Activated CD4-positive, CD25-positive, alpha-beta regulatory T cell treated with anti-CD3 and anti-CD28 coated beads, Interleukin-2, amount 50 U/mL, for 16 hours (primary cell): ENCODE measurements at regions not wholly inside any gene's neighbourhood (a gene's known extent, or its start where the extent isn't known, plus 50 kb on each side); places are given as distances from the start of the nearest gene placed in this dataset.

Experiments used
- DNase-seq: peaks from one replicate; pipeline ENCODE4 v3.0.0-alpha.2; 2020; ENCODE audit warnings: low read depth, low spot score

DNA sequence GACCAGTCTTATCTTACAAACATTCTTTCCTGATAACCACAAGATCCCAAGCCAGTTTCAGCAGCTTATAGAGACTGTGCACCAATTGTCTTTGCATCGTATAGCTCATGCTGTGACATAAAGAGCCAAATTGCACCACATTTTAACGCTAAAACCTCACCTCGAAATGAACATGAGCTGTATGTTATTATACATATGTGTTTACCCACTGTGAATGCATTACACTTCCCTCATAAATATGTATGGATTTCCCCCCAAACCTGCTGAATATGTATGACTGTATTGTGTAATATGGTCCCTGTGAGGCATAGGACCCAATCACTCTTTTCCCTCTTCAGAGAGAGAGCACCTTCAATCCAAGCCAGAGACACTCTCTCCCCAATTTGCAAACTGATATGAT, 692.4 kb downstream of the NLGN4X start:
- no peak for DNase-seq

DNA sequence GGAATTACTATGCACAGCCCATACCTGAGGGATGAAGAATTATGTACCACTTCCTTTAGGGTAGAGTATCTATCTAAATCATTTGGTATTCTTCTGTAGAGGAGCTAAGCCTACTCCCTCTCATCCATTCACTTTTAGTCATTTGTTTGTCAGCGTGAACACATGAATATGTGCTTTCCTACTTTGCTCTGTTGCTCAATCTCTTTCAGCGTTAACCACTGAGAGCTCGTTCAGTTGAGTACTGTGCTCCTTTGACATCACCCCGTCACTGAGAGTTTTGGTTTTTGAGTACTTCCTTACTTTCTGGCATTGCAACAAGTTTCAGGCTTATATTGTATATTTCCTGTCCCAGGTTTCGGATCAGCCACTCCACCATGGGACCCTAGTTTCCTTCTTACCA, 700.6 kb downstream of the NLGN4X start:
- no peak for DNase-seq

DNA sequence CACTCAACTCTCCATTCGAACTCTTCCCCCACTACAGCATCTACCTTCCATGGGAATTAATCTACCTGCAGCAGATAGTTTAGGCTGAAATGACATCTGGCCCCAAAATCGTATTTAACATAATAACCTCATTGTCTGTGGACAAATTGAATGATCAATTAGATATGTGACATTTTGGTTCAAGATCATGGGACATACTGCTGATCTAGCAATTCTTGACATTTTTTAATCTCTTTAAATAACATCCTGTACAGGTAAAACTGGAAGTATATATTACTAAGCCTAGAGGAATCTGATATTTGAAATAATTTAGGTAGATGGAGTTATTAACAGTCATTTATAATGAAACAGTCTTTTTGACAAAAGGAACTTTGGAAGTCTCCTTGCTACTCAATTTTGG, 702.5 kb downstream of the NLGN4X start:
- DNase-seq, result no peak

DNA sequence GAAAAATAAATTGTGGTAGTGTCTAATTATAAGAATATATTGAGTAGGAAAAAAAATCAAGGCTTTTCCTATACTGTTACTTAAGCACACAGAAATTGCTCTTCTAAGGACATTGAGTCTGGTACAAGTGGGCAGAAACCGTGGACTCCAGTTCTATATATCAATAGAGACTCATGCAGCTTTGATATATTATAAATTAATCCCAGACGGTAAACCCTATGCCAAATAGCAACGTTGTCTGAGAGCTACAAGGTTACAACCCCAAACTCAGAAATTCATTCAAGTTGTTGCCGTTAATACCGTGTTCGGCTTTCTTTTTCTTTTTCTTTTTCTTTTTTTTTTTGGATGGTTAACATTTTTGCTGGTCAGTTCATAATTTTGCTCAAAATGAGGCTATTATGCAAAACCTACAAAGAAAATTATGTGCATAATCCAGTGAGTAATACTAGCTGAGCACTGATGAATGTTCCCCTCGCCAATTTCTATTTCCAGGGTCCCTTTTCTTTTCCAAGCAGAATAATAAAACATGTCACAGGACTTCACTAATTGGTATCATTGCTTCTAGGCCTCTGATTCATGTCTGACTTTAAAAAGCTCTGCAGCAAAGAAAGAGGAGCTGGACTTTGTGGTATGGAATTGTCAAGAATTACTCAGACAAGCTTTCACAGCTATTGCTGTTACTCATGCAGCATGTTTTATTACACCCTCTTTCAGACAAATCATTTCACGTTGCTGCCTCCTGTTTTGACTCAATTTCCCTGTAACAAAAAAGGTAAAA, 737.7 kb downstream of the NLGN4X start:
- no peak for DNase-seq

DNA sequence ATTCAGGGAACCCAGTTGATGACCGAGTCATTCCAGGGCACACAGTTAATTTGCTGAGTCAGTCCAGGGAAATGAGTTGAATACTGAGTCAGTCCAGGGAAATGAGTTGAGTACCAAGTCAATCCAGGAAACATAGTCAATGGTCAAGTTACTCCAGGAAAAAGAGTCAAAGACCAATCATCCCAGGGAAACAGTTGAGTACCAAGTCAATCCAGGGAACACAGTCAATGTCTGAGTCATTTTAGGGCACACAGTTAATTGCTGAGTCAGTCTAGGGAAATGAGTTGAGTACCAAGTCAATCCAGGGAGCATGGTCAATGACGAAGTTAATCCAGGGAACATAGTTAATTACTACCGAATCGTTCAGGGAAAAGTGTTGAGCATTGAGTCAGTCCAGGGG, 754.4 kb downstream of the NLGN4X start:
- DNase-seq, result no peak

DNA sequence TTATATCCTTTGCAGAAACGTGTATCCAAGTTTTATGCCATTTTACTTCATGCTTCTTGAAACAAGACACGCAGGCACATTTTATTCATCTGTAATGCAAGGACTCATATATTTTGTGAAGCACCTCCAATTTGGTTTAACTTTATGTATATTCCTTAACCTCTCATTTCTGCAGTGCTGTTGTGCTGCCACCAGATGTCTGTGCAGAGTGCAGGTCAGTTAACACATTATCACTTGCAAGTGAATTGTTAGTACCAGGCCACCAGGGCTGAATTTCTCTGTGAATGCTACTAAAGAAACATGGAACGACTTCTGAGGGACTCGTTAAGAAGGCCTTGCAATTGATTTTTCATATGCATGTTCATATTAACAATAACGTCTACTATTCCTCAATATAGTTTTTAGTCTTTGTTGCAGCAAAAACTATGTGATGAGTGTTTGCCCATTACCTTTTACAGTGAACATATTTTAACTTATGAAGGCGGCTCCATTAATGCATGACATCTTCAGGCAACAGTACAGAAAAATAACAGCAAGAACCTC, 770.3 kb downstream of the NLGN4X start:
- DNase-seq, result no peak

DNA sequence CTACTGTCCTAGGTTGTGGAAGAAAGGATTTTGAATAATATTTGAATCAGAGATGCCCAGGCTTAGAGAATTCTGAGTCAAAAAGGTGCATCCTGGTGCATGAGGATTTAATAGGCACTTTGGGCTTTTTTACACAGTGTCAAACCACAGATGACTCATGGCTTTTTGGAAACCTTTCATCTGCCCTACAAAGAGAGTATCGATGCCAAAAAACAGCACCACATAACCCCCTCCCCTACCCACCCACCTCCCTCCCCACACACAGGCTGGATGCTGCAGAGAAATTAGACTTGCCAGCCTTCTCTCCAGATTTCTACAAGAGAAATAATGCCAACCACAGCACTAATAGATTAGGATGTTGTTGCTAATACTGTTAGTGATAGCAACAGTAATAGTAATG, 779.3 kb downstream of the NLGN4X start:
- DNase-seq, result no peak

DNA sequence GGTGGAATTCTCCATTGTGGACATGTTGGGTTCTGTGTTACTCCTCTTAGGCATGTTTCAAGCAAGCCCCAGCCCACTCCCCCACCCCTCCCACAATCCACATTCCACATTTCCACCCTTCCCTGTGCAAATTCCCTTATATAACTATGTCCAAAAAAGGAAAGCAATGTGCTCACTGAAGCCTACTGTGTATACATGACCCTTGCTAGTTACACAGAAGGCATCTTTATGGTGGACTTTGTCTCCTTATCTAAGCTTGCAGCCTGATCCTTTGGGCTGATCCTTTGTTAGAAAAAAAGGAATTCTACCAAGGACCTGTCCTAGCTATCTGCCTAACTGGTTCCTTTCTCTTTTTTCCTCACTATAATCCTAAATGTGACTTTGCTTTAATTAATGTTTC, 796.8 kb downstream of the NLGN4X start:
- DNase-seq, result no peak

DNA sequence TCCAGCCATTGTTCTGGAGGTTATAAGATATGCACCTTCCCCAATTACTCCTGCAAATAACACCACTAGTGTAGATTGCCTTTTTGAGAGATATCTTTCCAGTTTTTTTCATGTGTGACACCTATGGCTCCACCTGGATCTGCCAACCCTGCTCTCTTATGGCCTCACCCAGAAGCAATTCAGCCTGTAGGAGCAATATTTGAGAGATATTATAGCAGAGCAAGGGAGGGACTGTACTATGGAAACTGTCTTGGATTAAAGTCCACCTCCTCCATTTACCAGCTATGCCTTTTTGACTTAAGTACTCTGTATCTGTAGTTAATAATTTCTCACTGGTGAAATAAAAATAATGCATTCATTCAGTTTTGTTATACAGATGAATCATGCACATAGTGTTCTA, 803.5 kb downstream of the NLGN4X start:
- DNase-seq, result no peak

DNA sequence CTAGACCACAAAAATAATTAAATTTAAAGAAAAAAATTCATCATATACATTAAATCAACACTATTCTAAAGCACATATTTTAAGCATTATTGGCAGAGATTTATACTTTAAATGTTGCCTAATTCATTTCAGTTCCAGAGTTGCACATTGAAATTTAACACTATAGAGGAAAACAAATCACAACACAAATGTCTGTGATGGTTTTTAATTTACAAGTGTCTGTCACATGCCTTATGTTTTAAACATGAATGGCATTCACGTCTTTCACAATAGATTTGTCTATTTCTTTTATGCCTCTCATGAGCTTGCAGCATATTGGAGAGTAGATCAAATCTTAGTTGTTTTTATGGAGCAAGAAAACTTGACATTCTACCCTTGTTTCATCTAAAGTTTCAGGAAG, 811.3 kb downstream of the NLGN4X start:
- DNase-seq, result no peak

DNA sequence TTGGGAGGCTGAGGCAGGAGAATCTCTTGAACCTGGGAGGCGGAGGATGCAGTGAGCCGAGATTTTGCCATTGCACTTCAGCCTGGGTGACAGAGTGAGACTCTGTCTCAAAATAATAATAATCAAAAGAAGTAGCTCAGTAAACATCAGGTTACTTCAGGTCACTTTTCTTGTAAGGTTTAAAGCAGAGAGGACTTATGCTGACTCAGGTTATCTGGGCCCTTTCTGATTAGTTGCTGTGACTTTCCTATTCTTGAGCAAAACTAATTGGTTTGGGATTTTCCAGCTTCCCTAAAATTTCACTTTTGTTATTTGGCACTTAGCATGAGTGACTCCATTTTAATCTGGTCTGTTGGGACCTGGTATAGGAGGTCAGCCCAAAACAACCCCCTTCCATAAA, 812.9 kb downstream of the NLGN4X start:
- no peak for DNase-seq

DNA sequence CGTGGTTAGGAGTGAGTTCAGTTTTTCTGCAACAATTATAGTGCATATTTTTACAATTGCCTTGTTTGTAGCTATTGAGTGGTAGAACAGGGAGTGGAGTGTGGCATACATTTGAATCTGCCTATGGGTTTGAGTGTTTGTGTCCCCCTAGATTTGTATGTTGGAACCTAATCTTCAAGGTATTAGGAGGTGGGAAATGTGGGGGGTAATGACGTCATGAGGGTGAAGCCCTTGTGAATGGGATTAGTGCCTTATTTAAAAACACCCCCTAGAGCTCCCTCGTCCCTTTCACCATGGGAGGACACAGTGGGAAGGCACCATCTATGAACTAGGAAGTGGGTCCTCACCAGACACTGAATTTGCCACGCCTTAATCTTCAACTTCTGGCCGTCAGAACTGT, 819.6 kb downstream of the NLGN4X start:
- DNase-seq, result no peak

DNA sequence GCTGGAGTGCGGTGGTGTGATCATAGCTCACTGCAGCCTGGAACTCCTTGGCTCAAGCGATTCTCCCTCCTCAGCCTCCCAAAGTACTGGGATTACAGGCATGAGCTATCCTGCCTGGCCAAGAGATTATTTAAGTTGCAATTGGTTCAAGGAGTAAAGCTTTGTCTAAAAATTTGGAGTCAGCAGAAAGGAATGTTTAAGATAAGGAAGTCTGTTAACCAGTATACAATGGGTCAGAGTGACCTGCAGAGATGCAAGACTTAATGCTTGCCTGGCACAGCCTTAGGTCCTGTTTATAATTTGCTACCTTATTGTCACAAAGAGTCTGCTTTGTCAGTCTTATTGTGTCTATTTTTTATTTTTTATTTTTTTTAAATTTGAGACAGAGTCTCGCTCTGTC, 826.2 kb downstream of the NLGN4X start:
- DNase-seq, result no peak

DNA sequence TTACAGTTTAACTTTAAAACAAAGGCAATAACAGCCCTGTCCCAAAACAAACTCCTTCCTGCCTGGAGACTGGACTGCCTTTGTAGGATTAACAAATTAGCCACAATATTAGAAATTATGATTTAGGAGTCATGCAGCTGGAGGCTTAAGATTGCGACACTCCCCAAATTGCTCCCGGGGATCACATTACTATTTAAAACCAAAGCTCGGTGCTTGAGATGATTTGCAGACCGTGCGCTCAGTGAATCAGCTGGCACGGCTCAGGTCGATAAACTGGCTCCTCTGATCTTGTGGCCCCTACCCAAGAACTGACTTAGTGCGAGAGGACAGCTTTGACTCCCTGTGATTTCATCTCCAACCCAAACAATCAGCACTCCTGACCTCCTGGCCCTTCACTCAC, 829.3 kb downstream of the NLGN4X start:
- DNase-seq, result no peak

DNA sequence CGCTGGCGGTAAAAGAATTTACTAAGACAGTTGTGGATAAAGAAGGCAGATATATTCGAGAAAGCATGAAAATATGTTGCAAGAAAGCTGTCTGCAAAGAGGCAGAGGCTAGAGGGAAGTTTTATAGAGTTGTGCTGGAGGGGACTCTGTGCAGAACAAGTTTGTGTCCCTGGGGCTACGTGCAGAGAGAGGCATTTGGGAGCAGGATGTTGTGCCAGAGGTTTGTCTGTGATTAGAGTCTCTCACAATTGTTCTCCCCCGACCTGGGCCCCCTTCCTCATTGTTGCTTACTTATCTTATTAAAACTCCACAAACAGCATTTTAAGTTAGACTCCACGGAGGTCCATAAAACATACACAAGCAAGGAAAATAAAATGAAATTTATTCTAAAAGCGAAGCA, 831.3 kb downstream of the NLGN4X start:
- DNase-seq, result no peak

DNA sequence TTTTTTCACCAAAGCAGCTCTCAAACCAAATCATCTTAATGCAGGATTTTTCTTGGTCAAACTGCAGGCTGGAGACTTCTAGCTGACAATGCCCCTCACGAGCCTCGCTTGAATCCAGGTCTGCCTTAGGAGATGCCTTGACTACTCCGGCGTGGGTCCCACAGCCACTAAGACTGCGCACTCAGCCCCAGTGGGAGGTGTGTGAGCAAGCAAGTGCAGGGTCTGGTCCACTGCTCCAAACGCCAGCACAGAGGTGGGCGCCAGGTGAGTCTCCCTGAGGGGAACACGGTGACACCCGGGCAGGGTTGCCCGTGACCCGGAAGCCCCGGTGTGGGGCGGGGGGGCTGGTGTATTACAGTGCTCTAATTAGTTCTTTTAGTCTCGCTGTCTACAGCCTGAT, 838.3 kb downstream of the NLGN4X start:
- no peak for DNase-seq

DNA sequence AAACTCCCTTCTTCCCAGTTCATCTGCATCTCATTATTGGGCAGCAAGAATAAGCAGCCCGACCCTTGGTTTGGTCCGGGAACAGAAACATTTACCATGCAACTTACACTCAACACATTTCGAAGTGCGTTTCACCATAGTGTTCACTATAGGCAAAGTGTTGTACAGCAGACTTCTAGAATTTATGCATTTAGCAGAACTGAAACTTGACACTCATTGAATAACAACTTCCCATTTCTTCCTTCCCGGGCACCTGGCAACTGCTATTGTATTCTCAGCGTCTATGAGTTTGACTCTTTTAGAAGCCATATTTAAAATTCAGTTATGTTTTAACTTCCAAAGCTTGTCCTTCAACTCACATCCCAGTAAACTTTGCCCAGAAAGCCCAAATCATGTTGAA, 840.6 kb downstream of the NLGN4X start:
- DNase-seq, result no peak

DNA sequence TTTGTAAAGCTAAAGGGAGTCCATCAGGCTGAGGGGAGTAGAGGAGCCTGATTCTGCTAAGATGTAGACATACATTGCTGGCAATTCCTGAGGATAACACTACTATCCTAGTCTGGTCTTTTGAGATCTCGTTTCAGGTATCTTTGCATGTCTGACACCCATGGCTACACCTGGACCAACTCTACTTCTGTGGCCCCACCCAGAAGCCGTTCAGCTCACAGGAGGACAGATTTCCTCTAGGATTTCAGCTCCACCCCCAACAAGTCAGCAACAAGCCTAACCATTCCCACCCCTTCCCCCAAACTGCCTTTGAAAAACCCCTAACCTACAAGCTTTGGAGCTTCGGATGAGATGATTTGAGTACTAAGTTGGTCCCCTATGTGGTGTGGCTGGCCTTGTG, 848.2 kb downstream of the NLGN4X start:
- DNase-seq, result no peak

DNA sequence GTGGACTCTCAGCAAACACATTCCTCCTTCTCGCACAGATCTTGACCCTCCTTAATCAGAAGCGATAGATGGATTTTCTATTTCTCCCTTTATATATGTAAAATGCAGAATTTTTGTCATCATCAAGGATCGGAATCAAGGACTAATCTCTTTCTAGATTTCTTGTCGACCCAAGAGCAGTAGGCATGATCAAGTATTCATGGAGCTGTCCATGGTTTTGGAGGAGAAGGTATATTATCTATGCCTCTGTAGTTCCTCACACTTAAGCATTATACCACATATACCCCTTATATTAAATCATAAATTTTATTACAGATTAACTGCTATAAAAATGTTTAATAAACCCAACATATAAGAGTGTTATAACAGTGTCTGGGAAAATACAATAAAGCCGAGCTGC, 886.8 kb downstream of the NLGN4X start:
- DNase-seq, result no peak

DNA sequence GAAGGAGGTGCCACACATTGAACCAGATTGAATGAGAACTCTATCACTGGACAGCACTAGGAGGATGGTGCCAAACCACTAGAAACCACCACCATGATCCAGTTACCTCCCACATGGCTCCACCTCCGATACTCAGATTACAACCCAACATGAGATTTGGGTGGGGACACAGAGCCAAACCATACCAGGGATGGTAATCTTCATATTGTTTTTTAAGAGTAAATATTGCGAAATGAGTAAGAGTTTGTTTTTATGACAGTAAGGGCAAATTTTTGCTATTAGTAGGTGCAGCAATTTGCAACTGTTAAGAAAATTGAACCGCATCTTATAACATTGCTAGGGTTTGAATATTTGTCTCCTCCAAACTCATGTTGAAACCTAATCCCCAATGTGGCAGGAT, 891.5 kb downstream of the NLGN4X start:
- no peak for DNase-seq

DNA sequence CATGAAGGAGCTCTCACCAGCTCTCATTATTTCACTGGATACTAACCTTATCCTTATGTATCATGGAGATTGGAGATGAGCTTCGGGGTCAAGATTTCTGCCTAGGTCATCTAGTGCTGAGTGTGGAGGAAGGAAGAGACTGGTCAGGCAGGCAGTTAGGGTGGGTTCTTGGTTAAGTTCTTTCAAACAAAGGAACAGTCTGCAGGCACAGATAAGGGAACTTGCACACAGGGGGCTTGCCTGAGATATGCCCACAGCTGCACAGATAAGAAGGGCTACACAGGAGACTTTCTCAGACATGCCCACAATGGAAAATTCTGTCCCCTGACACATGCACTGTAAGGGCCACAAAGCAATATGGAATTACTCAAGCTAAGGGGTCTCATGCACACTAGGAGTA, 904.1 kb downstream of the NLGN4X start:
- DNase-seq, result no peak

DNA sequence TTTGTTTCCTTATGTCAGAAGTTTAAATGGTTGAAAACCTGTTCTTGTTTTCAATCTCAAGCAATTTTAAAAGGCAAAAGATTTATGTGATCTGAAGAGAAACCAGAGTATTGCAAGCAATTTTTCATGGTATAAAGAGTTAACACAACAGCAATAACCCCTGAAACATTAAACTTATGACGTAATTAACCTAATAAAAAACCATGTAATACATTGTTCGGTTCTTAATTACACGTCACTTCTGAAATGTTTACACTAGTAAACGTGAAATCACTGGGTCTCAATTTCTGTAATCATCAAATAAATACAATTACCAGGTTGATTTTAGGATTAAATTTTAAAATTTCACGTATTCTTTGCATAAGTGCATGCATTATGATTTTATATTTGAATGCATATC, 914.5 kb downstream of the NLGN4X start:
- no peak for DNase-seq

DNA sequence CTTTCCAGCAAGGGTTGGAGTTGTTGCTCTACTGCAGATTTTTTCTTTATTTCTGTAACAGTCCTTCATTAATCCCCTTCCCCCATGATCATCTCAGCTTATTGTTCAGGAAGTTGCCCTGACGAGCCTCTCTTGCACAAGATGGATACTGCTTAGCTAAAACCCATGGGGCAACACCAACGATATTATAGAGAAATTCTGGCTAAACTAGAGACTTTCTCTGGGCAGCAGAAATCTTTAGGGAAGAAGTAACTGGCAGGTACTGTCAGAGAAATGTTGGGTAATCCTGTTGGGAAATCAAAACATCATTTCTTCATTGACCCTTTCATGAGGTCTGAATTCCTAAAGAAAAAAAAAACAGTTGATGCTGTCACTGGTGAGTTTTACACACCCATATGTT, 921.3 kb downstream of the NLGN4X start:
- no peak for DNase-seq

DNA sequence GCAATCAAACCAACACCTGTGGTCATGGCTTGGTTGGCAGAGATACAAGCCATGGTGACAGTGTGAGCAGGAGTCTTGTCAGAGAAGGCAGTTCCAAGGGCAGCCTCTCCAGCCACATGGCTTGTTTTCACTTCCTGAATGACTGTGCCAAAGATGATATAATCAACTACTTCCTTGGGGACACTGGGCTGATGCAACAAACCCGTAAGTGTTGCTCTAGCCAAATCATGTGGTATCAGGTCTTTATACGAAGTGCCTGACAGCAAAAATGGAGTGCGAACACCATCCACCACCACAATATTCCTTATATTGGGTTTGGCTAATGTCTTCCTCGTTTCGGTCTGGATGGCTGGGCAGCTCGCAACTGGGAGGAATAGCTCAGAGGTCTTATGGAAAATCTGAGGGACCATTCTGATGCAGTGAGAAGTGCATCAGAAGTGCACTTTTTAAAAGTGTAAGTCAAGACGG, 922.0 kb downstream of the NLGN4X start:
- no peak for DNase-seq
